ENCODE measurements at regions not wholly inside any gene's neighbourhood (a gene's known extent, or its start where the extent isn't known, plus 50 kb on each side); places are given as distances from the start of the nearest gene placed in this dataset.

DNA sequence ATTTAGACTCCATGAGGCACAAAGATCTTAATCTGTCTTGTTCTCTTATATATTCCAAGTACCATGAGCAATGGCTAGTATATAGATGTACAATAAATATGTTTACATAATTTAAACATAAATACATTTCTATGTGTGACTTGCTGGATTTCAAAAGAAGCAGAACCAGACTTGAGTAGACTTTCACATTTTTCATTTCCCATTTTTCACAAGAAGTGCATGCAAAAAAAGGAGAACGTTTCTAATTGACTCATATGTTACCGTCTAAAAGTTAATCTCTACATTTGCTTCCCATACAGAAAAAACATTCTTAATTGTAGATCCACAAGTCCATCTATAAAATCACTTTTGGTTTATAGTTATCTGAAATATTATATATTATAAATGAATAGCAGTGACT is 256.5 kb upstream of the USP15 start:
- TF ChIP-seq, protein P1, sequence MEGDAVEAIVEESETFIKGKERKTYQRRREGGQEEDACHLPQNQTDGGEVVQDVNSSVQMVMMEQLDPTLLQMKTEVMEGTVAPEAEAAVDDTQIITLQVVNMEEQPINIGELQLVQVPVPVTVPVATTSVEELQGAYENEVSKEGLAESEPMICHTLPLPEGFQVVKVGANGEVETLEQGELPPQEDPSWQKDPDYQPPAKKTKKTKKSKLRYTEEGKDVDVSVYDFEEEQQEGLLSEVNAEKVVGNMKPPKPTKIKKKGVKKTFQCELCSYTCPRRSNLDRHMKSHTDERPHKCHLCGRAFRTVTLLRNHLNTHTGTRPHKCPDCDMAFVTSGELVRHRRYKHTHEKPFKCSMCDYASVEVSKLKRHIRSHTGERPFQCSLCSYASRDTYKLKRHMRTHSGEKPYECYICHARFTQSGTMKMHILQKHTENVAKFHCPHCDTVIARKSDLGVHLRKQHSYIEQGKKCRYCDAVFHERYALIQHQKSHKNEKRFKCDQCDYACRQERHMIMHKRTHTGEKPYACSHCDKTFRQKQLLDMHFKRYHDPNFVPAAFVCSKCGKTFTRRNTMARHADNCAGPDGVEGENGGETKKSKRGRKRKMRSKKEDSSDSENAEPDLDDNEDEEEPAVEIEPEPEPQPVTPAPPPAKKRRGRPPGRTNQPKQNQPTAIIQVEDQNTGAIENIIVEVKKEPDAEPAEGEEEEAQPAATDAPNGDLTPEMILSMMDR (conservative IDR thresholded peaks at IDR 0.05; ENCODE audit: low read length) = no peak
- TF ChIP-seq EZH2phosphoT487 (IDR thresholded peaks at IDR 0.05; ENCODE audit: borderline replicate concordance) = no peak

Measured in Loucy (cell line).